Mucosa of rectum (tissue), 2 donors: ENCODE measurements at regions not wholly inside any gene's neighbourhood (a gene's known extent, or its start where the extent isn't known, plus 50 kb on each side); places are given as distances from the start of the nearest gene placed in this dataset.
"Not testable (repeated sequence)": the region's sequence is repeated elsewhere in the genome, so short reads cannot be mapped to it uniquely, and the experiment has no call there.

Experiments
- H3K27ac ChIP-seq, 2 donors: one replicate each; pipeline ENCODE4 v1.7.0; 2013; ENCODE audit warnings: inconsistent platforms in 2 of 2, low read depth in 2 of 2, low read length in 2 of 2
- H3K27me3 ChIP-seq, 2 donors: one replicate each; pipeline ENCODE4 v1.7.0; 2013; ENCODE audit warnings: low read length in 2 of 2; ENCODE audit not compliant: control insufficient read depth in 2 of 2, insufficient read depth in 2 of 2
- H3K36me3 ChIP-seq, 2 donors: one replicate each; pipeline ENCODE4 v1.7.0; 2013; ENCODE audit warnings: low read length in 2 of 2; ENCODE audit not compliant: control insufficient read depth in 2 of 2, insufficient read depth in 2 of 2
- H3K4me1 ChIP-seq, 2 donors: one replicate each; pipeline ENCODE4 v1.7.0; 2013; ENCODE audit warnings: low read length in 2 of 2, mild to moderate bottlenecking in 1 of 2; ENCODE audit not compliant: control insufficient read depth in 2 of 2, insufficient read depth in 2 of 2
- H3K4me3 ChIP-seq, 2 donors: one replicate each; pipeline ENCODE4 v1.7.0; 2013; ENCODE audit warnings: low read length in 2 of 2
- H3K9ac ChIP-seq, 2 donors: one replicate each; pipeline ENCODE4 v1.7.0; 2013; ENCODE audit warnings: low read length in 2 of 2, low read depth in 1 of 2, mild to moderate bottlenecking in 1 of 2
- H3K9me3 ChIP-seq, 2 donors: one replicate each; pipeline ENCODE4 v1.7.0; 2013; ENCODE audit warnings: low read length in 2 of 2; ENCODE audit not compliant: control insufficient read depth in 2 of 2
- donor health status: healthy.
- donor health status: Normal muscosa, but diverticular disease.

DNA sequence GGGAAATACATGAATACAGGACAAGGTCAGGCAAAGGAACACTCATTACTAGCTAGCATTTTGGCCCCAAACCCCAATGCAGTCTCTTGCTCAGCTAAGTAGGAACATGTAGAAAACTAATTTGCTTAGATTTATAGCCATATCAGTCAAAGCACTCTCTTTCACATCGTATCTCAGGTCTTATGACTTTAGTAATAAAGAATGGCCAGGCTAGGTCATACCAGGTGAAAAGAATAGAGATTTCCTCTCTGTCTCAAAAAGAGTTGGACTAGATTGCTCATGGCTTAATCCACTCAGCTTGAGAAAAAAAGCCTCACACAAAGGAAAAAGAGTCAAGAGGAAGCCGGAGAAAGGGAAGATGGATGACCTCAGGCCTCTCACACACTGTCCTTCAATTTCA, 772.7 kb upstream of the SEMA6A start:
- Histone ChIP-seq H3K4me1 (no peaks in the 10 kb centered on the region), H3K9ac (no peak overlapping the region), H3K36me3 (no peaks in the 10 kb centered on the region), H3K27ac (no peak overlapping the region), H3K9me3 (no peaks in the 10 kb centered on the region), H3K4me3 (no peak overlapping the region), H3K27me3 (no peaks in the 10 kb centered on the region)

DNA sequence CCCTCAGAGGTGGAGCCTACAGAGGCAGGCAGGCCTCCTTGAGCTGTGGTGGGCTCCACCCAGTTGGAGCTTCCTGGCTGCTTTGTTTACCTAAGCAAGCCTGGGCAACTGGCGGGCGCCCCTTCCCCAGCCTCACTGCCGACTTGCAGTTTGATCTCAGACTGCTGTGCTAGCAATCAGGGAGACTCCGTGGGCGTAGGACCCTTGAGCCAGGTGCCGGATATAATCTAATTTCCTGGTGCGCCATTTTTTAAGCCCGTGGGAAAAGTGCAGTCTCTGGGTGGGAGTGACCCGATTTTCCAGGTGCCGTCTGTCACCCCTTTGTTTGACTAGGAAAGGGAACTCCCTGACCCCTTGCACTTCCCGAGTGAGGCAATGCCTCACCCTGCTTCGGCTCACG, 769.1 kb upstream of the SEMA6A start:
- H3K27me3 ChIP-seq, H3K36me3 ChIP-seq, H3K9ac ChIP-seq, H3K9me3 ChIP-seq, H3K4me1 ChIP-seq: not testable (repeated sequence)
- Histone ChIP-seq H3K4me3 (peak overlapping the region; percentile 53 to 54), H3K27ac (peak overlapping the region in 1 of 2 donors; percentile 20)

DNA sequence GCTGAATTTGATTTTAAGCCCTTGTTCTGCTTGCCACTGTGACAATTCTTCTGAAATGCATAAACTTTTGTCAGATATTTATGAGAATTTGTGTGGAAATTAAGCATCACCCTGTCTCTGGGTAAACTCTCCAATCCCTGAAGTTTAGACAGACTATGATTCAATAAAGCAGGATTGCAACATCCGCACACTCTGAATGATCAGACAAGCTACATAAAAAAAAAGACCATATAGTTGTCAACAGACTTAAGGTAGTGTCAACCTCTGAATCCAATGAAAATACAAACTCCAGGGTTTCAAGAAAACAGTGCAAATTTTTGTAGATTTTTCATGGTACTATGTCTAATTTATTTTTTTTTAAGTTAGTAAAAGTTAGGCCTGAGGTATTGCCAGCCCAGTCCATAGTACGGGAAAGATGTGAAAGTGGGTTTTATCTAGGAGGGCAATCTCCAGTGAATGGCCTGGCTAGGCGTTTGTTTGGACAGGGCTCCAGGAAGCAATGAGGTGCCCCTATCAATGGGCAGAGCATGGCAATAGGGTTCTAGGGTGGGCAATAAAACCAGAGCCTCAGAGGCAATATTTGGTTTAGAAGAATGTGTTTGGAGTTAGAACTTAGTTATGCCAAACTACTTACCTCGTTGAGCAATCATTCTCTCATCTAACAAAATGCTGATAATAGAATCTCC, 762.6 kb upstream of the SEMA6A start:
- Histone ChIP-seq H3K9me3 (no peaks in the 10 kb centered on the region), H3K27me3 (no peaks in the 10 kb centered on the region)

DNA sequence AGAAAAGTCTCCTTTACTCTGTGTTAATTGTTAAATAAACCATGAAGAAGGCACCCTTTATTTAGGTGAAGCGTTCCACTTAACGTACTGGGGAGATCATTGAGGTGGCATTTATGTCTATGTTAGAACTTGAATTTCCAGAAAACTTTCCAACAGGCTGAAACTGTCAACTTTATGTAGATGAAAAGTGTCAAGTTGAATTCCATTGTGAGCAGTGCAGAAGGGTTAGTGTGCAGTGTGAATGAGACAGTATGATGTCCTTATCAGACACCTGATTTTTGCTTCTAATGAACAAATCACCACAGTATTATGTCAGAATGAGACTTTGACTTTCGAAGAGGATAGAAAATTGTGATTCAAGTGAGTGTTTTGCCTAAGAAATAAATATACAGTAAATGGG, 761.6 kb upstream of the SEMA6A start:
- Histone ChIP-seq H3K27ac (no peak overlapping the region), H3K9ac (no peak overlapping the region), H3K4me1 (no peaks in the 10 kb centered on the region), H3K36me3 (no peaks in the 10 kb centered on the region), H3K27me3 (no peaks in the 10 kb centered on the region), H3K4me3 (no peak overlapping the region), H3K9me3 (no peaks in the 10 kb centered on the region)

More for the DNA sequence above, 762.6 kb upstream of the SEMA6A start:
- Histone ChIP-seq H3K4me3 (no peak overlapping the region), H3K27ac (no peak overlapping the region), H3K9ac (no peak overlapping the region), H3K36me3 (no peaks in the 10 kb centered on the region), H3K4me1 (no peaks in the 10 kb centered on the region)

DNA sequence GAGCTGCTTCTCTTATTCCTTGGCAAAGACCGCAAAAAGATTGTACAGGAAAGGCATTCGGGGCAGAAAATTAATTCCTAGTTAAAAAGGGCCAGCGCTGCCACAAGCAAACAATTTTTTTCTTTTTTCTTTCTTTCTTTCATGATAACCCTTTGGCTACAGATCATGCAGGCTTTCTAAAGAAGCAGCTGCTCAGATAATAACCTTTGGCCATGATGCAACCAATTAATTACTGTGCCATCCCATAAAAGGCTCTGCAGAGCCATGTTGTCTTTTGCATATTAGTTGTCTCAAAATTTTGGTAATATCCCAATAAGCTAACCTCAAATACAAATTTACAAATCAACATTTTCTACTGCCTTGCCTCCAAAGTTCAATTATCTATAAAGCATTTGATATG, 758.4 kb upstream of the SEMA6A start:
- H3K9me3 ChIP-seq = no peaks in the 10 kb centered on the region
- no peaks in the 10 kb centered on the region for H3K27me3 ChIP-seq
- no peaks in the 10 kb centered on the region for H3K36me3 ChIP-seq
- no peak overlapping the region for H3K9ac ChIP-seq
- H3K4me1 ChIP-seq = no peaks in the 10 kb centered on the region
- no peak overlapping the region for H3K4me3 ChIP-seq
- H3K27ac ChIP-seq = no peak overlapping the region

DNA sequence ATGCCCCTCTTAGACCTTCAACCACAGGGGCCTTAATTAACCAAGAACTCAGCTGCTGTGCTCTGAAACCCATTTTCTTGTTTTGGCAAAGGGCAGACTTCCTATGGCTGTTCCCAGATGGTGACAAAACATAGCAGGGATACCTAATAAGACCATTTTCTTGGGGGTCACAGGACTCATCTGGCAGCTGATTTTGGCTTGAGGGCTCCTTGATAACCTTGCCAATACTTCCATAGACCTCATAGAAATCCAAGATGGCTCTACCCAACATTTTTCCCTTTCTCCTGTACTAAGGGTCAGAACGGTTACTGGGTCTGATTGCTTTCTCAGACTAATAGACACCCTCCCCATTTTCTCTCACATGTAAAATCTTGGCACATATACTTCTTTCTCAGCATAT, 757.7 kb upstream of the SEMA6A start:
- Histone ChIP-seq H3K4me1 (no peaks in the 10 kb centered on the region), H3K27me3 (no peaks in the 10 kb centered on the region), H3K9ac (no peak overlapping the region), H3K36me3 (no peaks in the 10 kb centered on the region), H3K27ac (no peak overlapping the region), H3K9me3 (no peaks in the 10 kb centered on the region), H3K4me3 (no peak overlapping the region)

DNA sequence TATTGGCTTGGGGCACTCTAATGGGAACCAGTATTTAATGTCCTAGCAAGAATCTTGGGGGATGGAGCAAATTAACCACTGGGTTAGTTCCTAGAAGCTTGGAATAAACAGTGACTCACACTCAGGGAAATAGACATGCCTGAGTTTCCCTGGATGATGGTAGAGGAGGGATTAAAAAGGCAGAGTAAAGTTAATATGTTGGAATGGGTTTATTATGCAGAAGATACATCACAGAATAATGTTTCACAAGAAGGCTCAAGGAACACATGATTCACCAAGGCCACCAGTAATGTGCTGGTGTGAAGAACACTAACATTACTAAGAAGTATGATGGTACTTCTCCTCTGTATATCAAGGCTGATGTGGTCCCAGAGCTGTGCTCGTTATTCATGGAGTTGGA, 752.9 kb upstream of the SEMA6A start:
- no peaks in the 10 kb centered on the region for H3K4me1 ChIP-seq
- H3K27me3 ChIP-seq = no peaks in the 10 kb centered on the region
- no peak overlapping the region for H3K4me3 ChIP-seq
- no peaks in the 10 kb centered on the region for H3K9me3 ChIP-seq
- H3K9ac ChIP-seq = no peak overlapping the region
- H3K36me3 ChIP-seq = no peaks in the 10 kb centered on the region
- no peak overlapping the region for H3K27ac ChIP-seq

DNA sequence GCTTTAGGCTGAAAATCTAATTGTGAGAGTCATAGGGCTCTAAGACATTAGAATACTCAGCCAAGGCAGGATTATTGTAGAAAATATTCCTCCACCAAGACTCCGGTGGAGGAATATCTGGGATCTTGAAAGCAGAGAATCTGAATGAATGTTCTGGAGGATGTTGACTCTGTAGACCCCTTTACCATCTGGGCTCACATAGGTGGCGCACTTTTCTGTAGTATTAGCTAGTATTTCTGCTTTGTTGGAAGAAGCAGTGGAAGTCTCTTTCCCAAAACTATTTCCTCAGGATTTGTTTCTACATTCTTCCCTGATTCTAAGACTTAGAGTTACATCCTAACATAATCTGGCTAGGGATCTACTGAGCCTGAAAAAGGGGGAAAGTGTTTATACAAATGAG, 752.4 kb upstream of the SEMA6A start:
- H3K9ac ChIP-seq = no peak overlapping the region
- H3K27ac ChIP-seq = no peak overlapping the region
- no peaks in the 10 kb centered on the region for H3K36me3 ChIP-seq
- H3K27me3 ChIP-seq = no peaks in the 10 kb centered on the region
- H3K9me3 ChIP-seq = no peaks in the 10 kb centered on the region
- no peaks in the 10 kb centered on the region for H3K4me1 ChIP-seq
- H3K4me3 ChIP-seq = no peak overlapping the region

DNA sequence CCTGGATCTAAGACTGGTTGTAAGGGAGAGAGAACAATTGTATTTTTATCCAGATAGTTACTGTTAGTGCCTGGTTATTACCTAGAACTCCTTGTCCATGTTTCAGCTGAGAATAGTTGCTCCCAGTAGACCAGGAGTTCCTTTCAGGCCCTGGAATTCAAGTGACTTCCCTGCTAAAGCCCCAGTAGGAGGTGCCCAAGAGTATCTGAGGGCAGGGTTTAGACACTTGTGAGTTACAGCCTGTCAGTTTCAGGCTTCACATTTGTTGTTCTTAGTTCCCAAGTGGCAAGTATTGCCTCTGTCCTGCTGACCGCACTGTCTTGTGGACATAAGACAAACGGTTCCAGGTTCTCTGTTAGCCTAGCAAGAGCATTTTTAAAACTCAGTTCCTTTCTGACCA, 743.9 kb upstream of the SEMA6A start:
- Histone ChIP-seq H3K27me3 (no peaks in the 10 kb centered on the region), H3K36me3 (no peaks in the 10 kb centered on the region), H3K27ac (no peak overlapping the region), H3K4me1 (no peaks in the 10 kb centered on the region), H3K4me3 (no peak overlapping the region), H3K9ac (no peak overlapping the region), H3K9me3 (no peaks in the 10 kb centered on the region)

DNA sequence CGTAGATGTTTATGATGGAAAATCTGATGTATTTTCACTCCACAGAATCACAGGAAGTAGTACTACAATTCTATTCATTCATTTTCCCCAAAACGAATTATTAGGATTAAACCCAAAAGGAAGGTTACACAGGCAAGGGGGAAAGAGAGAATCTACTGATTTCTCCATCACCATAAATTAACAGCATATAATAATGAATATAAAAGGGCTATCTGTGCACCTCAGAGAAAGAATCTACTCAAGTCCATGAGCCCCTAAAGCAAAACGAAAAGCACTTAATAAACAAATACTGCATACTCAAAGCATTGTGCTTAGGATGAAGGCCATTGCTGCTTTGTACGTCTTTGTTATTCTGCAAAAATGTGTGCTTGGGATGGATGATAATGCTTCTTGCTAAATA, 740.5 kb upstream of the SEMA6A start:
- Histone ChIP-seq H3K27ac (no peak overlapping the region), H3K4me3 (no peak overlapping the region), H3K36me3 (no peaks in the 10 kb centered on the region), H3K9ac (no peak overlapping the region), H3K9me3 (no peaks in the 10 kb centered on the region), H3K4me1 (no peaks in the 10 kb centered on the region), H3K27me3 (no peaks in the 10 kb centered on the region)
